H9 (cell line): ENCODE measurements at regions not wholly inside any gene's neighbourhood (a gene's known extent, or its start where the extent isn't known, plus 50 kb on each side); places are given as distances from the start of the nearest gene placed in this dataset.

Source experiments
- DNase-seq: peaks from one replicate; pipeline ENCODE4 v3.0.0-alpha.2; 2017
- H2AFZ ChIP-seq: one replicate; pipeline ENCODE4 v1.6.1; 2013; ENCODE audit warnings: mild to moderate bottlenecking, low read length, control low read depth, moderate library complexity
- H2AK5ac ChIP-seq: 2 replicates; pipeline ENCODE4 v1.6.1; 2013; ENCODE audit warnings: low read length, control low read depth, mixed read lengths; ENCODE audit not compliant: insufficient read length
- H2BK120ac ChIP-seq: one replicate; pipeline ENCODE4 v1.6.1; 2013; ENCODE audit warnings: low read depth, mild to moderate bottlenecking, low read length, control low read depth, inconsistent platforms; ENCODE audit not compliant: poor library complexity, severe bottlenecking
- H2BK12ac ChIP-seq: 2 replicates; pipeline ENCODE4 v1.6.1; 2013; ENCODE audit warnings: low read length, control low read depth, mixed read lengths, low read depth; ENCODE audit not compliant: insufficient read length
- H2BK15ac ChIP-seq: 2 replicates; pipeline ENCODE4 v1.6.1; 2013; ENCODE audit warnings: low read depth, low read length, control low read depth
- H2BK20ac ChIP-seq: one replicate; pipeline ENCODE4 v1.6.1; 2013; ENCODE audit warnings: low read depth, mild to moderate bottlenecking, low read length, control low read depth, inconsistent platforms; ENCODE audit not compliant: poor library complexity, severe bottlenecking
- H2BK5ac ChIP-seq: 2 replicates; pipeline ENCODE4 v1.6.1; 2013; ENCODE audit warnings: low read length, control low read depth, mixed read lengths; ENCODE audit not compliant: insufficient read length
- H3K14ac ChIP-seq: 2 replicates; pipeline ENCODE4 v1.6.1; 2013; ENCODE audit warnings: low read length, control low read depth; ENCODE audit not compliant: insufficient read depth
- H3K18ac ChIP-seq: 2 replicates; pipeline ENCODE4 v1.6.1; 2013; ENCODE audit warnings: low read depth, mild to moderate bottlenecking, mixed read lengths, low read length, control low read depth; ENCODE audit not compliant: insufficient read length
- H3K23ac ChIP-seq: 2 replicates; pipeline ENCODE4 v1.6.1; 2013; ENCODE audit warnings: low read length, control low read depth, mixed read lengths, low read depth; ENCODE audit not compliant: insufficient read length
- H3K23me2 ChIP-seq: 2 replicates; pipeline ENCODE4 v1.6.1; 2013; ENCODE audit warnings: low read depth, mild to moderate bottlenecking, mixed read lengths, low read length, control low read depth; ENCODE audit not compliant: insufficient read length, poor library complexity, severe bottlenecking
- H3K27ac ChIP-seq: 2 replicates; pipeline ENCODE4 v1.5.1; 2013; ENCODE audit warnings: low read length, control low read depth, mixed read lengths, low read depth; ENCODE audit not compliant: insufficient read length
- H3K27me3 ChIP-seq: 2 replicates; pipeline ENCODE4 v1.6.1; 2013; ENCODE audit warnings: low read length, control low read depth, inconsistent platforms; ENCODE audit not compliant: insufficient read depth
- H3K4ac ChIP-seq: 2 replicates; pipeline ENCODE4 v1.6.1; 2013; ENCODE audit warnings: low read depth, mild to moderate bottlenecking, control low read depth, inconsistent platforms, low read length, moderate library complexity
- H3K4me1 ChIP-seq: 2 replicates; pipeline ENCODE4 v1.6.1; 2013; ENCODE audit warnings: low read length, control low read depth, inconsistent platforms; ENCODE audit not compliant: insufficient read depth
- H3K4me2 ChIP-seq: 2 replicates; pipeline ENCODE4 v1.6.1; 2013; ENCODE audit warnings: low read length, control low read depth, mixed read lengths; ENCODE audit not compliant: insufficient read length, insufficient read depth
- H3K56ac ChIP-seq: 2 replicates; pipeline ENCODE4 v1.6.1; 2013; ENCODE audit warnings: low read depth, mild to moderate bottlenecking, mixed read lengths, low read length, control low read depth; ENCODE audit not compliant: insufficient read length
- H3K79me1 ChIP-seq: 2 replicates; pipeline ENCODE4 v1.6.1; 2013; ENCODE audit warnings: low read depth, mild to moderate bottlenecking, moderate library complexity, low read length, control low read depth, inconsistent platforms; ENCODE audit not compliant: insufficient read depth, poor library complexity, severe bottlenecking
- H3K79me2 ChIP-seq: 2 replicates; pipeline ENCODE4 v1.6.1; 2013; ENCODE audit warnings: low read length, control low read depth, inconsistent platforms; ENCODE audit not compliant: insufficient read depth
- H3K9ac ChIP-seq: 2 replicates; pipeline ENCODE4 v1.6.1; 2013; ENCODE audit warnings: low read length, control low read depth, mixed read lengths; ENCODE audit not compliant: insufficient read length; ENCODE audit errors: extremely low read depth
- H3K9me3 ChIP-seq: one replicate; pipeline ENCODE4 v1.6.1; 2013; ENCODE audit warnings: low read depth, low read length, inconsistent platforms; ENCODE audit not compliant: control insufficient read depth
- H3T11ph ChIP-seq: one replicate; pipeline ENCODE4 v1.6.1; 2013; ENCODE audit warnings: mild to moderate bottlenecking, low read length, control low read depth, inconsistent platforms
- H4K20me1 ChIP-seq: one replicate; pipeline ENCODE4 v1.6.1; 2013; ENCODE audit not compliant: control insufficient read depth, insufficient read length, insufficient read depth
- H4K5ac ChIP-seq: 2 replicates; pipeline ENCODE4 v1.6.1; 2013; ENCODE audit warnings: low read depth, mild to moderate bottlenecking, mixed read lengths, low read length, control low read depth; ENCODE audit not compliant: insufficient read length
- H4K8ac ChIP-seq: replicated peaks from 2 replicates; pipeline ENCODE4 v1.6.1; 2013; ENCODE audit warnings: low read length, control low read depth, mixed read lengths, low read depth; ENCODE audit not compliant: insufficient read length
- H4K91ac ChIP-seq: 2 replicates; pipeline ENCODE4 v1.6.1; 2013; ENCODE audit warnings: low read depth, mild to moderate bottlenecking, moderate library complexity, mixed read lengths, low read length, control low read depth; ENCODE audit not compliant: insufficient read length
- H3K27ac Mint-ChIP-seq, 3 experiments: 2 replicates in 2 of 3; 3 replicates in 1 of 3; pipeline ENCODE4 v1.8.0; 2020 to 2021; ENCODE audit warnings: mixed read lengths in 3 of 3, mild to moderate bottlenecking in 1 of 3, moderate library complexity in 1 of 3
- H3K27me3 Mint-ChIP-seq: 2 replicates; pipeline ENCODE4 v1.8.0; 2021; ENCODE audit warnings: low read depth, mild to moderate bottlenecking, moderate library complexity, mixed read lengths
- H3K36me3 Mint-ChIP-seq, 3 experiments: 2 replicates in 2 of 3; 3 replicates in 1 of 3; pipeline ENCODE4 v1.8.0; 2020 to 2021; ENCODE audit warnings: low read depth in 3 of 3, mixed read lengths in 3 of 3; ENCODE audit not compliant: insufficient read depth in 1 of 3
- H3K4me1 Mint-ChIP-seq, 2 experiments: 2 replicates each; pipeline ENCODE4 v1.8.0; 2020; ENCODE audit warnings: mixed read lengths in 2 of 2
- H3K4me3 Mint-ChIP-seq, 2 experiments: 2 replicates in 1 of 2; 3 replicates in 1 of 2; pipeline ENCODE4 v1.8.0; 2020 to 2021; ENCODE audit warnings: mild to moderate bottlenecking in 2 of 2, mixed read lengths in 2 of 2, moderate library complexity in 1 of 2
- H3K9me3 Mint-ChIP-seq, 2 experiments: 2 replicates in 1 of 2; 3 replicates in 1 of 2; pipeline ENCODE4 v1.8.0; 2020; ENCODE audit warnings: mild to moderate bottlenecking in 2 of 2, mixed read lengths in 2 of 2, moderate library complexity in 1 of 2
- WGBS: extraction: QIAGEN DNeasy Blood & Tissue Kit; methylation state at CpG from one replicate; pipeline ENCODE4 v1.1.7; 2013; ENCODE audit warnings: missing lambda C conversion rate, low lambda C conversion rate, mixed read lengths; ENCODE audit not compliant: insufficient read length; ENCODE audit errors: extremely low coverage; 5-methylcytosine and 5-hydroxymethylcytosine counted together
- TF ChIP-seq, protein P1 (sequence below): fragments of 200-600 bp; sonication (generic); conservative IDR thresholded peaks from 3 replicates; pipeline ENCODE4 v1.8.0; 2021; ENCODE audit warnings: antibody characterized with exemption, mild to moderate bottlenecking

DNA sequence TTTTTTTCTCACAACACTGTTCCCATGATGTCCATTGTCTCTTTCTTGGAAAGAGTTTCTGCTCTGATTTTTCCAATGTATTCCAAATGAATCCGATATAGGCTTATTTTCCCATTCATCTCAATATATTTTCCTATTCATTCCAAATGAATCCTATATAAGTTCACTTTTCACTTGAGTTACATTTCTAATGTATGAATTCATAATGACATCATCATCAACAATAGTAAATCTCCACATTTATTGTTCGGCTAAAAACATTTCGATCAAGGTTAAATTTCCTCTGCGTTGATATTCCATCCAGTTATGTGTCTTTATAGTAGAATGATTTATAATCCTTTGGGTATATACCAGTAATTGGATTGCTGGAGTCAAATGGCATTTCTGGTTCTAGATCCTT is 76.7 kb upstream of the SLC8A1 start:
- H2BK12ac ChIP-seq = no peak overlapping the region
- H3K23me2 ChIP-seq = no peaks in the 10 kb centered on the region
- no peak overlapping the region for H3K9ac ChIP-seq
- TF ChIP-seq, protein P1, sequence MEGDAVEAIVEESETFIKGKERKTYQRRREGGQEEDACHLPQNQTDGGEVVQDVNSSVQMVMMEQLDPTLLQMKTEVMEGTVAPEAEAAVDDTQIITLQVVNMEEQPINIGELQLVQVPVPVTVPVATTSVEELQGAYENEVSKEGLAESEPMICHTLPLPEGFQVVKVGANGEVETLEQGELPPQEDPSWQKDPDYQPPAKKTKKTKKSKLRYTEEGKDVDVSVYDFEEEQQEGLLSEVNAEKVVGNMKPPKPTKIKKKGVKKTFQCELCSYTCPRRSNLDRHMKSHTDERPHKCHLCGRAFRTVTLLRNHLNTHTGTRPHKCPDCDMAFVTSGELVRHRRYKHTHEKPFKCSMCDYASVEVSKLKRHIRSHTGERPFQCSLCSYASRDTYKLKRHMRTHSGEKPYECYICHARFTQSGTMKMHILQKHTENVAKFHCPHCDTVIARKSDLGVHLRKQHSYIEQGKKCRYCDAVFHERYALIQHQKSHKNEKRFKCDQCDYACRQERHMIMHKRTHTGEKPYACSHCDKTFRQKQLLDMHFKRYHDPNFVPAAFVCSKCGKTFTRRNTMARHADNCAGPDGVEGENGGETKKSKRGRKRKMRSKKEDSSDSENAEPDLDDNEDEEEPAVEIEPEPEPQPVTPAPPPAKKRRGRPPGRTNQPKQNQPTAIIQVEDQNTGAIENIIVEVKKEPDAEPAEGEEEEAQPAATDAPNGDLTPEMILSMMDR = no peak
- no peak overlapping the region for H4K5ac ChIP-seq
- H2BK5ac ChIP-seq = no peak overlapping the region
- no peaks in the 10 kb centered on the region for H3K79me2 ChIP-seq
- H3T11ph ChIP-seq = no peak overlapping the region
- Mint-ChIP-seq H3K4me3 (no peak overlapping the region), H3K27ac (no peak overlapping the region), H3K36me3 (peaks cover 0 to 4% (median 0%) of the 10 kb centered on the region in 3 experiments; a peak in 1 of 7 replicates), H3K4me1 (no peaks in the 10 kb centered on the region), H3K27me3 (no peaks in the 10 kb centered on the region), H3K9me3 (peaks cover 0 to 8% of the 10 kb centered on the region in 2 experiments; a peak in 2 of 5 replicates)
- H2BK120ac ChIP-seq = no peak overlapping the region
- H3K4me2 ChIP-seq = no peak overlapping the region
- H3K4me1 ChIP-seq = no peaks in the 10 kb centered on the region
- no peak overlapping the region for H3K23ac ChIP-seq
- no peak overlapping the region for H2BK20ac ChIP-seq
- H3K9me3 ChIP-seq = no peaks in the 10 kb centered on the region
- no peak overlapping the region for H2AK5ac ChIP-seq
- H3K56ac ChIP-seq = no peak overlapping the region
- 100% methylated on average over 1 of the region's 4 CpGs for WGBS
- DNase-seq = no peak
- H4K91ac ChIP-seq = no peak overlapping the region
- H3K27me3 ChIP-seq = no peaks in the 10 kb centered on the region
- H4K8ac ChIP-seq = no peak overlapping the region
- H3K18ac ChIP-seq = no peak overlapping the region
- no peak overlapping the region for H3K27ac ChIP-seq
- H3K79me1 ChIP-seq = no peaks in the 10 kb centered on the region
- H4K20me1 ChIP-seq = no peaks in the 10 kb centered on the region
- H3K14ac ChIP-seq = no peak overlapping the region
- no peak overlapping the region for H2BK15ac ChIP-seq
- no peak overlapping the region for H3K4ac ChIP-seq
- no peak overlapping the region for H2AFZ ChIP-seq
